ENCODE measurements at regions not wholly inside any gene's neighbourhood (a gene's known extent, or its start where the extent isn't known, plus 50 kb on each side); places are given as distances from the start of the nearest gene placed in this dataset.

- TF ChIP-seq TRIM24 (CRISPR knock-in tag; IDR thresholded peaks at IDR 0.05), result no peak
- no peak for TF ChIP-seq ARNTL (CRISPR knock-in tag; IDR thresholded peaks at IDR 0.05)
- no peak for TF ChIP-seq MYNN (CRISPR knock-in tag; IDR thresholded peaks at IDR 0.05; ENCODE audit: low read depth)
- no peak for TF ChIP-seq MNT (IDR thresholded peaks at IDR 0.05)
- TF ChIP-seq, protein P1, sequence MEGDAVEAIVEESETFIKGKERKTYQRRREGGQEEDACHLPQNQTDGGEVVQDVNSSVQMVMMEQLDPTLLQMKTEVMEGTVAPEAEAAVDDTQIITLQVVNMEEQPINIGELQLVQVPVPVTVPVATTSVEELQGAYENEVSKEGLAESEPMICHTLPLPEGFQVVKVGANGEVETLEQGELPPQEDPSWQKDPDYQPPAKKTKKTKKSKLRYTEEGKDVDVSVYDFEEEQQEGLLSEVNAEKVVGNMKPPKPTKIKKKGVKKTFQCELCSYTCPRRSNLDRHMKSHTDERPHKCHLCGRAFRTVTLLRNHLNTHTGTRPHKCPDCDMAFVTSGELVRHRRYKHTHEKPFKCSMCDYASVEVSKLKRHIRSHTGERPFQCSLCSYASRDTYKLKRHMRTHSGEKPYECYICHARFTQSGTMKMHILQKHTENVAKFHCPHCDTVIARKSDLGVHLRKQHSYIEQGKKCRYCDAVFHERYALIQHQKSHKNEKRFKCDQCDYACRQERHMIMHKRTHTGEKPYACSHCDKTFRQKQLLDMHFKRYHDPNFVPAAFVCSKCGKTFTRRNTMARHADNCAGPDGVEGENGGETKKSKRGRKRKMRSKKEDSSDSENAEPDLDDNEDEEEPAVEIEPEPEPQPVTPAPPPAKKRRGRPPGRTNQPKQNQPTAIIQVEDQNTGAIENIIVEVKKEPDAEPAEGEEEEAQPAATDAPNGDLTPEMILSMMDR (CRISPR knock-in tag; IDR thresholded peaks at IDR 0.05), result no peak
- no peak for TF ChIP-seq SP1 (IDR thresholded peaks at IDR 0.05)
- TF ChIP-seq SP1 (CRISPR knock-in tag; IDR thresholded peaks at IDR 0.05), result no peak
- TF ChIP-seq KMT2A (CRISPR knock-in tag; IDR thresholded peaks at IDR 0.05), result no peak
Measured at GRCh38 chr5:8340739-8341344, 471.9 kb downstream of the MTRR start.
